ENCODE measurements at regions not wholly inside any gene's neighbourhood (a gene's known extent, or its start where the extent isn't known, plus 50 kb on each side); places are given as distances from the start of the nearest gene placed in this dataset.

- H3K9me3 ChIP-seq (ENCODE audit: control insufficient read depth in 1 of 2, insufficient read depth in 1 of 2, low read length in 2 of 2): no peaks in the 10 kb centered on the region
These were observed 108.7 kb upstream of the THY1 start for GRCh38 chr11:119531623-119532022.

GRCh38 chr11:119531056-119531455, 108.1 kb upstream of the THY1 start:
- peaks cover 16% of the 10 kb centered on the region for H3K27me3 Mint-ChIP-seq
- H3K4me3 ChIP-seq (ENCODE audit: low read length): no peak overlapping the region
- POLR2A ChIA-PET: no interaction called here
- no peak overlapping the region for H3K27ac Mint-ChIP-seq
- H3K27ac ChIP-seq (ENCODE audit: low read depth in 1 of 2, low read length in 2 of 2): no peak overlapping the region
- no peaks in the 10 kb centered on the region for H3K9me3 Mint-ChIP-seq
- intact Hi-C loops (cut with DNase I, micrococcal nuclease): no loop called here
- CTCF ChIA-PET: no interaction called here
- peaks cover 2 to 5% of the 10 kb centered on the region in 2 experiments for H3K27me3 ChIP-seq (ENCODE audit: control insufficient read depth in 1 of 2, insufficient read depth in 2 of 2, low read length in 2 of 2)
- H3K4me3 Mint-ChIP-seq: no peak overlapping the region
- no peaks in the 10 kb centered on the region for H3K36me3 Mint-ChIP-seq (ENCODE audit: low read depth)
- H3K4me1 ChIP-seq (ENCODE audit: insufficient read depth, low read length): no peaks in the 10 kb centered on the region
- ATAC-seq (ENCODE audit: poor library complexity): no peak
- H3K4me1 Mint-ChIP-seq (ENCODE audit: low read depth): no peaks in the 10 kb centered on the region
- no peaks in the 10 kb centered on the region for H3K9me3 ChIP-seq (ENCODE audit: control insufficient read depth in 1 of 2, insufficient read depth in 1 of 2, low read length in 2 of 2)
- no peak for DNase-seq
- no peak for TF ChIP-seq CTCF (IDR thresholded peaks at IDR 0.05)
- H3K36me3 ChIP-seq (ENCODE audit: insufficient read depth, low read length): no peaks in the 10 kb centered on the region

More at GRCh38 chr11:119531623-119532022, 108.7 kb upstream of the THY1 start:
- Mint-ChIP-seq H3K4me1 (ENCODE audit: low read depth) (no peaks in the 10 kb centered on the region), H3K36me3 (ENCODE audit: low read depth) (no peaks in the 10 kb centered on the region), H3K27me3 (peaks cover 21% of the 10 kb centered on the region), H3K27ac (no peak overlapping the region), H3K4me3 (no peak overlapping the region), H3K9me3 (no peaks in the 10 kb centered on the region)
- Histone ChIP-seq H3K27me3 (ENCODE audit: control insufficient read depth in 1 of 2, insufficient read depth in 2 of 2, low read length in 2 of 2) (peaks cover 2 to 5% of the 10 kb centered on the region in 2 experiments), H3K4me3 (ENCODE audit: low read length) (no peak overlapping the region), H3K36me3 (ENCODE audit: insufficient read depth, low read length) (no peaks in the 10 kb centered on the region), H3K4me1 (ENCODE audit: insufficient read depth, low read length) (no peaks in the 10 kb centered on the region), H3K27ac (ENCODE audit: low read depth in 1 of 2, low read length in 2 of 2) (no peak overlapping the region)
- CTCF ChIA-PET: no interaction called here
- POLR2A ChIA-PET: no interaction called here
- no peak for TF ChIP-seq CTCF (IDR thresholded peaks at IDR 0.05)
- peak in 1 of 14 experiments; percentile 11 for DNase-seq
- ATAC-seq (ENCODE audit: poor library complexity): no peak
- intact Hi-C loops (cut with DNase I, micrococcal nuclease): no loop called here

GRCh38 chr11:119530509-119530908, 107.5 kb upstream of the THY1 start:
- Mint-ChIP-seq H3K27me3 (peaks cover 16% of the 10 kb centered on the region), H3K4me1 (ENCODE audit: low read depth) (no peaks in the 10 kb centered on the region), H3K9me3 (no peaks in the 10 kb centered on the region), H3K27ac (no peak overlapping the region), H3K4me3 (no peak overlapping the region), H3K36me3 (ENCODE audit: low read depth) (no peaks in the 10 kb centered on the region)
- H3K27me3 ChIP-seq (ENCODE audit: control insufficient read depth in 1 of 2, insufficient read depth in 2 of 2, low read length in 2 of 2): peaks cover 2 to 5% of the 10 kb centered on the region in 2 experiments
- CTCF ChIA-PET: no interaction called here
- no peaks in the 10 kb centered on the region for H3K36me3 ChIP-seq (ENCODE audit: insufficient read depth, low read length)
- no peak overlapping the region for H3K4me3 ChIP-seq (ENCODE audit: low read length)
- no peak for TF ChIP-seq CTCF (IDR thresholded peaks at IDR 0.05)
- H3K27ac ChIP-seq (ENCODE audit: low read depth in 1 of 2, low read length in 2 of 2): no peak overlapping the region
- H3K4me1 ChIP-seq (ENCODE audit: insufficient read depth, low read length): no peaks in the 10 kb centered on the region
- H3K9me3 ChIP-seq (ENCODE audit: control insufficient read depth in 1 of 2, insufficient read depth in 1 of 2, low read length in 2 of 2): no peaks in the 10 kb centered on the region
- no peak for ATAC-seq (ENCODE audit: poor library complexity)
- POLR2A ChIA-PET: no interaction called here
- DNase-seq: no peak
- intact Hi-C loops (cut with DNase I, micrococcal nuclease): no loop called here
